ENCODE measurements at regions not wholly inside any gene's neighbourhood (a gene's known extent, or its start where the extent isn't known, plus 50 kb on each side); places are given as distances from the start of the nearest gene placed in this dataset.
"Not testable (repeated sequence)": the region's sequence is repeated elsewhere in the genome, so short reads cannot be mapped to it uniquely, and the experiment has no call there.

DNA sequence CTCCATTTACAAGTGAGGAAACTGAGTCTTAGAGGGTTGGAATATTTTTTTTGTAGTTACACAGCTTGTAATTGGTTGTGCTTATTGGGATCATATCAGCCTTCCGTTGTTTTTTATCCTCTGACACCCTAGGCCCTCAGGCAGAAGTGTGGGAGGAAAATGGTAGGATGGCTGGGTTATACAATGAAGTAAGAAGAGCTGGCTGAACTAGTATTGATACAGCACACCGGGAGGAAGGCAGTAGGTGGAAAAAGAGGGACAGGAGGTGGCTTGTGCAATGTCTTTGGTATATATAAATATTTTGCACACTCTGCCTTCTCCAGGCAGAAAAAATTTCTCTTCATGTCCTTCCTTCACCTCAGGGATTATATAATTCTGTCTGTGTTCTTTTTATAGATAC, 214.3 kb upstream of the SGO1 start:
- no peak for DNase-seq (ENCODE audit: low spot score)

DNA sequence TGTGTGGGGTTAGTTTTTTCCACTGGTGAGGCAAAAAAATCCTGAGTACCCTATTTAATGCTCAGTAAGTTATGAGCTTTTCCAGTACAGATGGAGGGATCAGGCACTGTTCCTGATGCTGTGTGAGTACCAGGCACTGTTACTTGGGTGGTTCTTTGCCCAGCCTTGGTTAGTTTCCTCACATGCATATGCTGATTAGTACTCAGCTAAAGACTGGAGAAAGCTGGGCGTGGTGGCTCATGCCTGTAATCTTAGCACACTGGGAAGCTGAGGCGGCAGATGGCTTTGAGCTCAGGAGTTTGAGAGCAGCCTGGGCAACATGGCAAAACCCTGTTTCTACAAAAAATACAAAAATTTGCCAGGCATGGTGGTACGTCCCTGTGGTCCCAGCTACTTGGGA, 210.3 kb upstream of the SGO1 start:
- DNase-seq (ENCODE audit: low spot score) = no peak

DNA sequence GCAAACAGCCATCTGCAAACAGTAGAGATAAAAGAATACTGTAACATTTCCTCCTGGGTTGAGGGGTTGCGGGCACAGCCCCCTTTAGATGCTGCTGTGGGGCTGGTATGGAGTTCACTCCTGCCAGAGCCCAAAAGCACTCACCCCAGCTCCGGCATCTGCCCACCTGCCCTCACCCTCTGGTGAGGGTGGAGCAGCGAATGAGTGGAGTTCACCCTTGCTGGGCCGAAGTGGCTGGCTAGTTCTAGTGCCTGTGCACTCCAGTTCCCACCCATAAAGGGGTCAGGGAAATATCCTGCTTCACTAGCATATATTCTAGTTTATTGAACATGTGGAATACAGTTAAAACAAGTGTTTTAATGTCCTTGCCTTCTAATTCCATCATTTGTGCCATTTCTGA, 209.7 kb upstream of the SGO1 start:
- DNase-seq (ENCODE audit: low spot score) = no peak

DNA sequence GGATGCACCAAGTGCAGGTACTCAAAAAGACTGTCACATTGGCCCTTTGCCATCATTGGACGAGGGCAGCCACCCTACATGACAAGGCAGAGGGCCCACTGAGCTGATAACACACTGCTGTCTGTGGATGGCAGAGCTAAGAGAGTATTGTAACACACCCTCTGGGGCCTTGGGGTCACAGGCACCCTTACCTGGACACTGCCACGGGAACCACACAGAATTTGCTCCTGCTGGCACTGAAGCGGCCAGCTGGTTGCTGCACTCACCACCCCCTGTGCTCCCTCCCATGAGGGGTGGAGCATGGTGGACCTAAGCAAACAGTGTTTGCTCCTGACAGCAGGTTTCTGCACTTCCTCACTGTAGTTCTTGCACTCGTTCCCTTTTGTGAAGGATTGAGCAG, 208.2 kb upstream of the SGO1 start:
- no peak for DNase-seq (ENCODE audit: low spot score)

DNA sequence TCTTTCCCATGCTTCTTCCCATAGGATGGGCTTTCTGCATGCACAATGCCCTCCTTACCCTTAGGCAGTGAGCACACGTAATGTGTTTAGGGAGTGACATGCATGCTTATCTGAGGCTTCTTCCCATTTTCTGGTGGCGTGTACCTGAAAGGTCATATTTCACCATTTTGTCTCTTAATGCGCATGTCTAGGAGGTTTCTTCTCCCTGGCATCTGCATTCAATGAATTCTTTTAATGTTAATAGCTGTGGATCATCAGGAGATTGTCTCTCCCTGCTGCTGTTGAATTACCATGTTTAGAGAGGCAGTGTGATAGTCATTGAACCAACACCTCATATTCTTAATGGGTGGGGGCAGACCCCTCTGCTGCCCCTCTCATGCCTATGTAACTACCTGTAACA, 205.6 kb upstream of the SGO1 start:
- no peak for DNase-seq (ENCODE audit: low spot score)

DNA sequence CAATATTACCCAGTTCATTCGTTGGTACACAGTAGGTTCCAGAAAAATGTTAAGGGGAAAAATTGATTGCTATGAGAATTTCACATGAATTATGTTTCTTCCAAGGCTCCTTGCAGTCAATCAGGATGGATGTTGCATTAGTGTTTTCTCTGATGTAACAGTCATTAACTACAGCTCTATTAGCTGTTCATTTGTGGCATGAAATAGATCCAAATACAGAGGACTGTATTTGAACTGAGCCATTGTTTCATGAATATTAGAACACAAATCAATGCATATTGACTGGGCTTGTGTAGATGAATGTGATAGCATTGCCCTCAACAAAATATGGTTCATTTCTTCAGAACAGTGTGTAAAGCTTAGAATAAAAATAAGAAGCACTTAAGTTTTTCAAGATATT, 203.0 kb upstream of the SGO1 start:
- DNase-seq (ENCODE audit: low spot score) = no peak

DNA sequence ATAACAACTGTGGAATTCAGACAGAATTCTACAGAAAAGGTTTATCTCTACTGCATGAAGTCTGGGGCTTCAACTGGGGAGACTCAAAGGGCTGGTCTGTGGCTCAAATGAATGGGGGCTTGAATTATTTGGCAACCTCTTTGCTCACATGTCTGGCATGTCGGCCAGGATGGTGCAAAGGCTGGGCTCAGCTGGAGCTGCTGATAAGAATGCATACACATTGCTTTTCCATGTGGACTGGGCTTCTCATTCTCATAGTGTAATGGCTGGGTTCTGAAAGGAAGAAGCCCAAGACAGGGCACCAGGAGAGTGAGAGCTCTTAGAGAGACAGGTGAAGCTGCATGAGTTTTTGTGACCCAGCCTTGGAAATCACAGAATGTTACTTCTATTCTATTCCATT, 194.3 kb upstream of the SGO1 start:
- no peak for DNase-seq (ENCODE audit: low spot score)

DNA sequence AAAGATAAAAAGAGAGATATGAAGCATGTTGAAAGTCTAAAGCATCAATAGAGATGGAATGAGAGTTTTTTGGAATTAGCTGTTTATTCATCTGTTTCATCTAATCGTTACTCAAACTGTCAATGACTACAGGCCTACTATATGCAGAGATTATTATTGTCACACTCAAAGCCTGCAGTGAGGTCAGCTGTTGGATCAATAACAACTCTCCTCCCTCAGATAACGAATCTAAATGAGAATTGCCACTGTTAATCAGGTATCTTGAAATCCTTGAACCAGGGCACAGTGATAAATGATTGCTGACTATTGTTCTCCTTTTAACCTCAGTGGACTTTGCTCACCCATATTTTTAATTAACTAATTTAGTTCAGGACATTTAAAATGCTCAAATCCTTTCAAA, 192.3 kb upstream of the SGO1 start:
- DNase-seq (ENCODE audit: low spot score) = no peak

DNA sequence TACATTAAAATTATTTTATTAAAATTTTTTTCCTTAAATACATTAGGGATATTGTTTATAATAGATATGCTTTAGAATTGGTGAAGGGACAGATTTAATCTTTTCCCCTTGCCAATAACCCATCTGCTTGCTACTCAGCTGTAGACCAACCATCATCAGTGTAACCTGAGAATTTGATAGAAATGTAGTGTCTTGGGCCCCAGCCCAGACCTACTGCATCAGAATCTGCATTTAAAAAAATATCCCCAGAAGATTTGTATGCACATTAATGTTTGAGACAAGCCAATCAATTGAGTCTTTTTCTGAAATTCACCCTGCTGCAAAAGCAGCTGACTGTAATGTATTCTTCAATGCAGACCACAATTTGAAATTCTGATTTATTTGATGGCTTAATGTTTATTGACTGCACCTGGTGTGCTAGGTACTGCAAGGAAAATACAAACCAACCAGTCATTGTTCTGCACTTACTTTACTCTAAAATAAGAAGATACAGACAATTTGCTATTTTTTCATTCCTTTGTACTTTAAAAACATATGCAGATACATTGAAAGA, 190.7 kb upstream of the SGO1 start:
- no peak for DNase-seq (ENCODE audit: low spot score)

DNA sequence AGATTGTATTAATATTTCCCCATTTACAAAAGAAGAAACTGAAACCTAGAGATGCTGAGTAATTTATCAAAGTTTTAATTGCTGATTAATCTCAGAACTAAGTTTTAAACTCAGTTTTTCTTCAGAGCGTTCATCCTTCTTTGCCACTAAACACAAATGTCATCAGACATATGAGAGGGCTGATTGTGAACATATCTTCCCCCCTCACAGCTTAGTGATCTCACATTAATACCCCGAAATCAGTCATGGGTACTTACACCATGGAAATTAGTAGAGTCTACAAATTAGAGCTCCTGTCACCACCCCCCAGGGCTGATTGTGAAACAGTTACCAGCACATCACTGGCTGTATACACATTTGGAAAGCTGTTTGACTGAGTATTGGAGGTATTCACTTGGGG, 189.3 kb upstream of the SGO1 start:
- no peak for DNase-seq (ENCODE audit: low spot score)

DNA sequence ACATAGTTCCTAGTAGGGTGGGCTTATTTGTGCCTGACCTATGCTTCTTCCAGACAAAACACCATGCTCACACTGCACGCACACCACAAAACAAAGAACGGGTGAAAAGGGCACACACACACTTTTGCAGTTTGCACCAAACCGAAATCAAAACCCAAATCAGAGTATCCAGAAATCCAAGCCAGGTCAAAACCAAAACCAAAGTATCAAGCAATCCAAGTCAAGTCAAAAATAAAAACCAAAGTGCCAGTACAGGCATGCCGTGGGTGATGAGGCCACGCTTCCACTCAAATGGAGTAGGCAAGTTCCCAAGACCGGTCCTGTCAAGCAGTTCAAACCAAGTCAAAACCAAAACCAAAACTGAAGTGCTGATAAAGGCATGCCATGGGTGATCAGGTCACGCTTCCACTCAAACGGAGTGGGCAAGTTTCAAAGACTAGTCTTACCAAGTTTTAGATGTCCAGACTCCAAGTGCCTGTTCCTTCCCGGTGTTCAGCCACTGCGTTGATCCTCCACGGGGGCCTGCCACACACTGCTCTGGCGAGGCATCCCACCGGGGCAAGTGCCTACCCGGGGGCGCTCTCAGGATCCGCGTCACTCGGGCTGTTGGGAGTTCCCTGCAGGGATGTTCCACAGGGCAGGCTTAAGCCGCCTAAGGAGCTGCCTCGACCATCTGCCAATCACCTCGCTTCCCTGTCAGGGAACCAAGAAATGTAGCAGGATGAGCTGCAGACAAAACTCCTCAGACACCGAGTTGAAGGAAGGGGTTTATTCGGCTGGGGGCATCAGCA, 184.5 kb upstream of the SGO1 start:
- not testable (repeated sequence) for DNase-seq (ENCODE audit: low spot score)

DNA sequence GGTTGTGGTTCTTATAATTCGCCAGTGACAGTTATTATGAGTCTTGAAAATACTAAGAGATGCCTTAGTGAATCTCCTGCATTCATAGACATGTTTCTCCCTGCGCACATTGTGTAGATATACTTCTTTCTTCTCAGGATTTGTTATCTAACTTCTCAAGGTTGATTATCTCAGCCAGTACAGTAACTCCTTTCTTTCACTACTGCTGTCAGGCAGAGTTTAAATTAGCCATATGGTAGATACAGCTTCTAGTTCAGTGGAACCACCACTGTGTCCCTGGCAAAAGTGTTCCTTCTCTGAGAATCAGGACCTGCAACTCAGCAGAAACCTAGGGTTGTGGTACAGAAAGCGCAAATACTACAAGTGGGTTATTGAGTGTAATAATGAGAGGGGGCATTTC, 175.0 kb upstream of the SGO1 start:
- no peak for DNase-seq (ENCODE audit: low spot score)

DNA sequence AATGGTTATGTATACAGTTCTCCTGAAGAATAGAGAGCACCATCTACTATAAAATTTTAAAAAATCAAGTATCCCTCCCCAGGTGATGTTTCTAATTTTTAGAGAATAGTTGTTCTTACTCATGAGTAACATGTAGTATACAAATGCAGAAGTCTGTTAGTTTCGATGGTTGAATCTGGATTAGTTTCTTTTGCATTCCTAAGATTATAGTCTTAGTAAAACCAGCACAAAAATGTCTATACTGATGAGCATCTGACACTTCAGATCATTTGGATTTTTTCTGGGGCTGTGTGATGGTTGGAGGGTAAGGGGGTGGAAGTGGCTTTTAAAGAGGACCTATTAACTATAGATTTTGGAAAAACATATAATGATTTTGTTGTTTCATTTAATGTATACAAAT, 167.3 kb upstream of the SGO1 start:
- DNase-seq (ENCODE audit: low spot score) = no peak

DNA sequence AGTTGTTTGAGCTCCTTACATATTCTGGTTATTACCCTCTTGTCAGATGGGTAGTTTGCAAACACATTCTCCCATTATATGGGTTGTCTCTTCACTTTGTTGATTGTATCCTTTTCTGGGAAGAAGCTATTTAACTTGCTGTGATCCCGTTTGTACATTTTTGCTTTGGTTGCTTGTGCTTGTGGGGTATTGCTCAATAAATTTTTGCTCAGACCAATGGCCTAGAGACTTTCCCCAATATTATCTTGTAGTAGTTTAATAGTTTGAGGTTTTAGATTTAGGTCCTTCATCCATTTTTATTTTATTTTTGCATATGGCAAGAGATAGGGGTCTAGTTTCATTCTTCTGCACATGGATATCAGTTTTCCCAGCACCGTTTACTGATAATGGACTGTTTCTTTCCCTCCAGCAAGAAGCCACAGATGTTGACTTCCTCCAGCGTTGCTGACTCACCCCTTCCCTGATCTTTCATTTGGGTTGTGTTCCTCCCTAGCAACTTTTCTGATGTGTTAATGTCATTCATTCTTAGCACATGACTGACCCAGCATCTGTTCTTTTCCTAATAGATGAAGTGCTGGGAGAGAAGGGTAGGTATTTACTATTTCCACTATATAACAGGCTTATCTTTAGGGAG, 166.7 kb upstream of the SGO1 start:
- no peak for DNase-seq (ENCODE audit: low spot score)

DNA sequence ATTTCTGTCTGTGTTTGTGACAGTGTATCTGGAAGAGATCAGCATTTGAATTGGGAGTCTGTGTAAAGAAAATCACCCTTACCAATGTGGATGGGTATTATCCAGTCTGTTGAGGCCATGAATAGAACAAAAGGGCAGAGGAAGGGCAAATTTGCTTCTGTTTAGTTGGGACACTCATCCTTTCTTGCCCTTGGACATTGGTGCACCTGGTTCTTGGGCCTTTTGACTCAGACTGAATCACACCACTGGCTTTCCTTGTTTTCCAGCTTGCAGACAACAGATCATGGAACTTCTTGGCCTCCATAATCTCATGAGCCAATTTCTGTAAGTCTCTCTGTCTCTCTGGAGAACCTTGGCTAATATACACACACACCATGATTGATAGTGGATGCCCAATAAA, 164.4 kb upstream of the SGO1 start:
- DNase-seq (ENCODE audit: low spot score) = no peak

DNA sequence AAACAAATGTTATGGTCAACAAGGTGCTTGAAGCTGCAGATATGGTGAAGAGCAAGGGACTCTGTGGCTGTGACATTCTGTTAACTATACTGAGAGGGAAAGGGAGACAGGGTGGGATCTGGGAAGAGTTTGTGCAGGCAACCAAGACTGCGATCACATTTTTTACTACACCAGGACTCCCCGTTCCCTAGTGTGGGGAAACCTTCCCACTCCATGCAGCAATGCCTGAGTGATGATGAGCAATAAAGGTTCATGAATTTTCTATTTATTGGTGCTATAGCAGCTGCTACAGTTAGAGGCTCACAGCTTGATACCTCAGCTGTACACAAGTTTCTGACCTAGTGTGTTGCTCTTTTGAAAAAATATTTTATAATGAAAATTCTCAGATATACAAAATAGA, 160.9 kb upstream of the SGO1 start:
- no peak for DNase-seq (ENCODE audit: low spot score)

DNA sequence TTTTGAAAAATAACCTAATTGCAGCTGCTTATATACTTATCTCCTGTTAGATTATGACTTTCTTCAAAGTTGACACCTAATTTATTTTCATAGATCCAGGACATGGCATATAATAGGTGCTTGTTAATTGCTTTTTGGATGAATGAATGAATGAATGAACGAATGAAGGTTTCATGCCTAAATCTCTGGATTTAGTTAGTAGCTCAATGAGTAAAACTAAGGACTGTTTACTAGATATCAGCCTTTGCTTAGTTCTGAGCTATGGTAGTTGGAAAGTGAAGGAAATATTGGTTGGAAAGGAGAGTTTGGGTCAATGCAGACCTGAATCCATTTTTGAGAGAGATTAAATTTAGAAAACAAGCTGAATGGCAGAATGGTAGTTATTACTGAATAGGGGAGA, 160.4 kb upstream of the SGO1 start:
- no peak for DNase-seq (ENCODE audit: low spot score)

DNA sequence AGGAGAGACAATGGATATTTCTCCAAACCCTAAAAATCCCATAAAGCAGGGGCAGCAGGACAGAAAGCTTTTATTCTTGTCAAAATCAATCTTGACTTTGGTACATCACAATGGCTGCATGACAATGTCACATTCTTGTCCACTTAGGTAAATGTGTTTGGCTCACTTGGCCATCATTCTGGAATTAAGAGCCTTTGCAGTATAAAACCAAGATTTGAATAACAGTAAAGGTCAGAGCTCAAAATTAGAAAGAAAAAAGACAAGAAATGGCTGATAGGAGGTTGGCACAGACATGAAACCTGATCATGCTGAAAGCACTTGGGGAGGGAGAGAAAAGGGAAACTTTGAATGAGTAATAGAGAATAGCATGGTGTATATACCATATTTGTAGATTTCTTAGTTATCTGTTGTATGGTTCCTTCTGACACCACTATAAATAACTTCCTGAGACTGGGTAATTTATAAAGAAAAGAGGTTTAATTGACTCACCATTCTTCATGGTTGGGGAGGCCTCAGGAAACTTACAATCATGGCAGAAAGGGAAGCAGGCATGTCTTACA, 158.5 kb upstream of the SGO1 start:
- DNase-seq (ENCODE audit: low spot score) = no peak

DNA sequence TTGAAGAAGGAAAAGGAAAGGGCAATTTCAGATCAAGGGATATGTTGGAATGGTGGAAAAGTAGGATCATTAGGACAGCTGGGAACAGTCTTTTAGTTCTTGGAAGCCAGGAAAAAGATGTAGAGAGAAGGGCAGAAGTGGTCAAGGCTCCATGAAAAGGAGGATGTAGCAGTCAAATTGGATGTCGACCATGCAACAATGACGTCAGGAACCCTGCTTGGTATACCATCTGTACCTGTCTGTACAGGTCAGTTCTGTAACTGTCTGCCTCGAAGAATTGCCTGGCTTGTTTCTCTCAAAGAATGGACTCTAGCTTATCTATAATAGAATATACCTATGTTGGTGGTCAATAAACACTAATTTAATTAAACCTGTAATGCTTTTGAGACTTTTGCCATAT, 157.8 kb upstream of the SGO1 start:
- DNase-seq (ENCODE audit: low spot score) = no peak

DNA sequence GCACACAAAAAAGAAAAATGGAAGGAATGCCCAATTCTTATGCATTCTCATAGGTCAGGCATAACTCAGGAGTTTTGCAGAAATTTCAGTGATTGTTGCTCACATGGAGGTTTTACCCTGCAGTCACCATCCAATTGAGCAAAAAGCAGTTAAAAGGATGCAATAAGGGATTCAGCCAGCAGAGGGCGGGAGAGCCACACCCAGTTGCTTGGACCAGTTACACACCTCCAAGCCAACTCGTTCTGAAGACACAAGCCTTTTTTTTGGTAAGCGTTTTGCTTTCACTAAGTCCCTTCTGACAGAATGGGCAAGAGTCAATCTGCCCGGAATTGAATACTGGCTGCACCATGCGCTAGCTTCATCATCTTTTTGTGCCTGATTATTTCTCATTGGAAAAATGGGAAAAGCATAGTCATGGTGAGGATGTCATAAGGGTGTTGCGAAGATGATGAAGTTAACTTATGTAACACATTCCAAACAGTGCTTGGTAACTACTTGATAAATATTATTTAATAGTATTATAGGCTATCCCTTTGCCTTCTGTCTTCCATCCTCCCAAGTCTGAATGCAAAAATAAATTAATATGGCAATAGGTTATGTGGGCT, 154.4 kb upstream of the SGO1 start:
- DNase-seq (ENCODE audit: low spot score) = peak; percentile 57

DNA sequence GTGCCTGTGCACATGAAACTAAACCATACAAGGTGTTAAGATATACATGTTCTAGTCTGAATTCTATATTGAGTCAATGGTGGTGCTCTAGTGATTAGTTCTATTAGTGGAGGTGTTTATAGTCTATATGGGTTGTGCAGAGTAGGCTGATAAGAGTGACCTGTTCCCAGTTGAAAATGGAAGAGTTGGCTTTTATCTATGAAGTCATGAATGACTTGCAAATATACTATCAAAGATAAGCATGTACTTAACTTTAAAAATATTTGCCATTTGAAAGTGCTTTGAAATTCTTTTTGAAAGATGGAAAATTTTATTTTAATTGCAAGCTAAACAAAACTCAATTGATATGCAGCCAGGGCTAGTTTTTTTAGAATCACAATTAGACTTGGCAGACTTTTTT, 150.6 kb upstream of the SGO1 start:
- DNase-seq (ENCODE audit: low spot score) = no peak

DNA sequence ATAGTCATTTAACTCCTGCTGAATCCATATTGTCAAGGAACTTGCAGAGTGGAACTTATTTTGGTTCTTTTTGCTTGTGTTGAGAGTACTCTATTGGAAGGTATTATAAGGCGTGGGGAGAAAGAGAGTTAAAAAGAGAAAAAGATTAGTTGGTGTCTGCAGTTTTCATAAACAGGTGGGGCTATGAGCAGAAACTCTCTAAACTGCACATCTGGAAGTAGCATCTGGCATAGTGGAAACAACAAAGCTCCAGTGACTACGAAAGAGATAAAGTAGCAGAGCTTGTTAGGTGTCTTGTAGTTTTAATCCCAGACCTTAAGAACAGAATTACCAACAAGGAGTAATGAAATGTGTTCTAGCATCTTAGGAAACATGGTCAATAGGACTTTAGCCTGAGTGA, 148.8 kb upstream of the SGO1 start:
- no peak for DNase-seq (ENCODE audit: low spot score)

DNA sequence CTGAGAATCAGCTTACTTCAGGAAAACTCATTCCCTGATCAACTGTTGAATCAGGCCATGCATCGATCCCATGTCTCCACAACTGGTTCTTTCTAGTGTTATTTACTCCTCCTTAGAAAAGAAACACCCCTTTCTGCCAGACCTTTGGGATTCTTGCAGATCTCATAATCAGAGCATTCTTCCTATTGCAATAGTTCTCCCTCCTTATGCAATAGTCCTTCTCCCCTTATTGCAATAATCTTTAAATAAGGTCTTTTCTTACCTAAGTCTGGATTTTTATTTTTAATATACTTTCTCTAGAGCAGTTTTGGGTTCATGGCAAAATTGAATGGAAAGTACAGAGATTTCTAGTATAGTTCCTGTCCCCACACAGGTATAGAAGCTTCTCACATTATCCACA, 141.9 kb upstream of the SGO1 start:
- no peak for DNase-seq (ENCODE audit: low spot score)

All from AG08396 (cell line).